ENCODE measurements at regions not wholly inside any gene's neighbourhood (a gene's known extent, or its start where the extent isn't known, plus 50 kb on each side); places are given as distances from the start of the nearest gene placed in this dataset.

DNA sequence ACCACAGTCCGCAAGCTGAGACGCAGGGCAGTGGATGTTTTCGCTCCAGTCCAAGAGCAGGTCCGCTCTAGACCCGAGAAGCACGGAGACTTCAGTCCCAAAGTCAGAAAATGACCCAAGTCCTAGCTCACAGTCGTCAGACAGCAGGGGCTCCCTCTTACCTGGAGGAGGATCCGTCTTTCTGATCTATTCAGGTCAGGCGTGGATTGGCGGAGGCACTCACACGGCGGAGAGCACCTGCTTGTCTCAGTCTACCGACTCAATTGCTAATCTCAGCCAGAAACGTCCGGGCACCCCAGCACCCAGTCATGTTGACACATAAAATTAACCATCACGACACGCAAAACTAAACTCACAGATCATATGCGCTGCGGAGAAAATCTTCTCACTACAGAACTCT is 285.3 kb upstream of the CDH4 start:
- FAIRE-seq, result no peak
- DNase-seq (ENCODE audit: low read depth in 1 of 2, low spot score in 1 of 2), result no peak
- no peak overlapping the region for H3K4me3 ChIP-seq
- H3K9me3 ChIP-seq, result no peaks in the 10 kb centered on the region
- WGBS (ENCODE audit: missing lambda C conversion rate), result 70% methylated on average over 19 of the region's 19 CpGs
- H3K4me1 ChIP-seq, result no peaks in the 10 kb centered on the region
- CTCF ChIA-PET, result interaction anchor here (0.6 to 1.1 kb wide), 3 partner anchors 27 to 556 kb away, joined by 3 read pairs; no protein-coding TSS in a partner anchor
- H3K27ac ChIP-seq, result no peak overlapping the region
- no peak for ATAC-seq
- TF ChIP-seq, protein P1, sequence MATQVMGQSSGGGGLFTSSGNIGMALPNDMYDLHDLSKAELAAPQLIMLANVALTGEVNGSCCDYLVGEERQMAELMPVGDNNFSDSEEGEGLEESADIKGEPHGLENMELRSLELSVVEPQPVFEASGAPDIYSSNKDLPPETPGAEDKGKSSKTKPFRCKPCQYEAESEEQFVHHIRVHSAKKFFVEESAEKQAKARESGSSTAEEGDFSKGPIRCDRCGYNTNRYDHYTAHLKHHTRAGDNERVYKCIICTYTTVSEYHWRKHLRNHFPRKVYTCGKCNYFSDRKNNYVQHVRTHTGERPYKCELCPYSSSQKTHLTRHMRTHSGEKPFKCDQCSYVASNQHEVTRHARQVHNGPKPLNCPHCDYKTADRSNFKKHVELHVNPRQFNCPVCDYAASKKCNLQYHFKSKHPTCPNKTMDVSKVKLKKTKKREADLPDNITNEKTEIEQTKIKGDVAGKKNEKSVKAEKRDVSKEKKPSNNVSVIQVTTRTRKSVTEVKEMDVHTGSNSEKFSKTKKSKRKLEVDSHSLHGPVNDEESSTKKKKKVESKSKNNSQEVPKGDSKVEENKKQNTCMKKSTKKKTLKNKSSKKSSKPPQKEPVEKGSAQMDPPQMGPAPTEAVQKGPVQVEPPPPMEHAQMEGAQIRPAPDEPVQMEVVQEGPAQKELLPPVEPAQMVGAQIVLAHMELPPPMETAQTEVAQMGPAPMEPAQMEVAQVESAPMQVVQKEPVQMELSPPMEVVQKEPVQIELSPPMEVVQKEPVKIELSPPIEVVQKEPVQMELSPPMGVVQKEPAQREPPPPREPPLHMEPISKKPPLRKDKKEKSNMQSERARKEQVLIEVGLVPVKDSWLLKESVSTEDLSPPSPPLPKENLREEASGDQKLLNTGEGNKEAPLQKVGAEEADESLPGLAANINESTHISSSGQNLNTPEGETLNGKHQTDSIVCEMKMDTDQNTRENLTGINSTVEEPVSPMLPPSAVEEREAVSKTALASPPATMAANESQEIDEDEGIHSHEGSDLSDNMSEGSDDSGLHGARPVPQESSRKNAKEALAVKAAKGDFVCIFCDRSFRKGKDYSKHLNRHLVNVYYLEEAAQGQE (IDR thresholded peaks at IDR 0.05), result no peak
- TF ChIP-seq FOXS1 (CRISPR knock-in tag; IDR thresholded peaks at IDR 0.05) (no peak), NPAS2 (CRISPR knock-in tag; IDR thresholded peaks at IDR 0.05; ENCODE audit: borderline replicate concordance) (no peak), JUN (IDR thresholded peaks at IDR 0.05) (no peak), RCOR1 (IDR thresholded peaks at IDR 0.05; ENCODE audit: low read depth, low read length) (no peak), ZC3H11A (IDR thresholded peaks at IDR 0.05) (no peak), CBX2 (IDR thresholded peaks at IDR 0.05; ENCODE audit: borderline replicate concordance, low read depth) (no peak), POLR2A (IDR thresholded peaks at IDR 0.05; ENCODE audit: low read length) (no peak), MYC (IDR thresholded peaks at IDR 0.05; ENCODE audit: borderline replicate concordance, low read length) (no peak), CHD2 (IDR thresholded peaks at IDR 0.05; ENCODE audit: low read length, partially characterized antibody) (no peak), CBX8 (IDR thresholded peaks at IDR 0.05) (no peak), SMC3 (IDR thresholded peaks at IDR 0.05) (no peak), NR3C1 (IDR thresholded peaks at IDR 0.05) (no peak)
- TF ChIP-seq, protein P2, sequence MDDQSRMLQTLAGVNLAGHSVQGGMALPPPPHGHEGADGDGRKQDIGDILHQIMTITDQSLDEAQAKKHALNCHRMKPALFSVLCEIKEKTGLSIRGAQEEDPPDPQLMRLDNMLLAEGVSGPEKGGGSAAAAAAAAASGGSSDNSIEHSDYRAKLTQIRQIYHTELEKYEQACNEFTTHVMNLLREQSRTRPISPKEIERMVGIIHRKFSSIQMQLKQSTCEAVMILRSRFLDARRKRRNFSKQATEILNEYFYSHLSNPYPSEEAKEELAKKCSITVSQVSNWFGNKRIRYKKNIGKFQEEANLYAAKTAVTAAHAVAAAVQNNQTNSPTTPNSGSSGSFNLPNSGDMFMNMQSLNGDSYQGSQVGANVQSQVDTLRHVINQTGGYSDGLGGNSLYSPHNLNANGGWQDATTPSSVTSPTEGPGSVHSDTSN (IDR thresholded peaks at IDR 0.05), result no peak
- POLR2A ChIA-PET, result no interaction called here
- H3K4me2 ChIP-seq, result no peak overlapping the region

DNA sequence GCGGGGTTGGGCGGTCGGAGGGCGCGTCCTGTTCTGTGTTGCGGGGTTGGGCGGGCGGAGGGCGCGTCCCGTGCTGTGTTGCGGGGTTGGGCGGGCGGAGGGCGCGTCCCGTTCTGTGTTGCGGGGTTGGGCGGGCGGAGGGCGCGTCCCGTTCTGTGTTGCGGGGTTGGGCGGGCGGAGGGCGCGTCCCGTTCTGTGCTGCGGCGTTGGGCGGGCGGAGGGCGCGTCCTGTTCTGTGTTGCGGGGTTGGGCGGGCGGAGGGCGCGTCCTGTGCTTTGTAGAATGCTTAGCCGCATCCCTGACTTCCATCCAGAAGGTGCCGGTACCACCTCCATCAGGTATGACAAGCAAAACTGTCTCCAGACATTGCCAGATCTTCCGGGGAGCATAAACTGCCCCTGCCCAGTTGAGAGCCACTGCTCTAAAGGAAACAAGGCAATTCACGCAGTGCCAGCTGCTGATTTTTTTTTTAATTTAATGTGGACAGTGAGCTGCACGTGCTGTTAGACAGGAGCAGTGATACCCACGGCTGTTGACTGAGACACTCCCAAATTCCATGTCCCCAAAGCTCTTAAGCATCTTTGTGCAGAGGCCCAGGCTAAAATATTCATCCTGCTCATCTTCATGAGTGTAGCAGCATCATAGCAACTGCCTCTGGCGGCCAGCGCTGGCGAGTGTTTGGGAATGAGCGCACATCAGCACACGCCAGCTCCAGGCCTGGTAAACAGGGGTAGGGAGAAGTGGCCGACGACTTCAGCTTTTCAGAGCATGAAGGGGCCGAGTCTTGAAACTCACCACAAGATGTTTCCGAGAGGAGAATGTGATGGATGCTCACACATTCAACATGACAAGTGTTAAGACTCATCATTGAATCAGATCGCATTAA is 284.4 kb upstream of the CDH4 start:
- 68% methylated on average over 27 of the region's 56 CpGs for WGBS (ENCODE audit: missing lambda C conversion rate)
- H3K4me2 ChIP-seq, result no peak overlapping the region
- no peak for TF ChIP-seq HOXB13 (CRISPR knock-in tag; IDR thresholded peaks at IDR 0.05; ENCODE audit: low read depth)
- TF ChIP-seq, protein P3, sequence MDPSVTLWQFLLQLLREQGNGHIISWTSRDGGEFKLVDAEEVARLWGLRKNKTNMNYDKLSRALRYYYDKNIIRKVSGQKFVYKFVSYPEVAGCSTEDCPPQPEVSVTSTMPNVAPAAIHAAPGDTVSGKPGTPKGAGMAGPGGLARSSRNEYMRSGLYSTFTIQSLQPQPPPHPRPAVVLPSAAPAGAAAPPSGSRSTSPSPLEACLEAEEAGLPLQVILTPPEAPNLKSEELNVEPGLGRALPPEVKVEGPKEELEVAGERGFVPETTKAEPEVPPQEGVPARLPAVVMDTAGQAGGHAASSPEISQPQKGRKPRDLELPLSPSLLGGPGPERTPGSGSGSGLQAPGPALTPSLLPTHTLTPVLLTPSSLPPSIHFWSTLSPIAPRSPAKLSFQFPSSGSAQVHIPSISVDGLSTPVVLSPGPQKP (IDR thresholded peaks at IDR 0.05; ENCODE audit: low read depth, low read length), result no peak
- ChIA-PET POLR2A (no interaction called here), CTCF (no interaction called here)
- DNase-seq (ENCODE audit: low read depth in 1 of 2, low spot score in 1 of 2), result no peak
- ATAC-seq, result no peak
- H3K9me3 ChIP-seq, result no peaks in the 10 kb centered on the region
- H3K4me1 ChIP-seq, result no peaks in the 10 kb centered on the region
- no peak overlapping the region for H3K27ac ChIP-seq
- no peak for FAIRE-seq
- no peak overlapping the region for H3K4me3 ChIP-seq
